Fibroblast of lung (primary cell): ENCODE measurements at regions not wholly inside any gene's neighbourhood (a gene's known extent, or its start where the extent isn't known, plus 50 kb on each side); places are given as distances from the start of the nearest gene placed in this dataset.
A peak's percentile ranks its signal among the peaks of the same experiment; 100 is the strongest.

Source experiments
- DNase-seq, 2 donors: peaks; one replicate each; pipeline versions ENCODE4 v3.0.0 to v3.0.0-alpha.2; 2010; ENCODE audit warnings: low read depth in 2 of 2
- H2AFZ ChIP-seq: 2 replicates; pipeline ENCODE4 v1.5.1; 2012; ENCODE audit warnings: low read length, control low read depth, inconsistent platforms
- H3K27ac ChIP-seq: 2 replicates; pipeline ENCODE4 v1.5.1; 2011; ENCODE audit warnings: low read length, control low read depth; ENCODE audit not compliant: insufficient read depth
- H3K27me3 ChIP-seq: 2 replicates; pipeline ENCODE4 v1.5.1; 2011; ENCODE audit warnings: mild to moderate bottlenecking, low read length; ENCODE audit not compliant: control insufficient read depth, insufficient read depth
- H3K36me3 ChIP-seq: 2 replicates; pipeline ENCODE4 v1.5.1; 2011; ENCODE audit warnings: low read length; ENCODE audit not compliant: control insufficient read depth, insufficient read depth
- H3K4me1 ChIP-seq: 2 replicates; pipeline ENCODE4 v1.5.1; 2011; ENCODE audit warnings: low read length; ENCODE audit not compliant: control insufficient read depth, insufficient read depth; ENCODE audit errors: extremely low read depth
- H3K4me2 ChIP-seq: 2 replicates; pipeline ENCODE4 v1.5.1; 2011; ENCODE audit warnings: low read length, control low read depth; ENCODE audit not compliant: insufficient read depth; ENCODE audit errors: extremely low read depth
- H3K4me3 ChIP-seq, 4 experiments: fragments of 200-600 bp in 1 of 4; sonication (generic) in 1 of 4; replicated peaks in 1 of 4; 2 replicates each; pipeline ENCODE4 v1.5.1; 2011 to 2016; ENCODE audit warnings: low read length in 4 of 4, low read depth in 3 of 4, mild to moderate bottlenecking in 3 of 4, control low read depth in 2 of 4, inconsistent platforms in 1 of 4, mixed read lengths in 1 of 4; ENCODE audit not compliant: insufficient read depth in 1 of 4; ENCODE audit errors: control extremely low read depth in 1 of 4
- H3K79me2 ChIP-seq: 2 replicates; pipeline ENCODE4 v1.5.1; 2012; ENCODE audit warnings: mild to moderate bottlenecking, low read length, inconsistent platforms; ENCODE audit not compliant: control insufficient read depth, insufficient read depth
- H3K9ac ChIP-seq: 2 replicates; pipeline ENCODE4 v1.5.1; 2011; ENCODE audit warnings: mild to moderate bottlenecking, low read length, control low read depth; ENCODE audit not compliant: insufficient read depth
- H3K9me3 ChIP-seq: 2 replicates; pipeline ENCODE4 v1.5.1; 2012; ENCODE audit warnings: low read depth, low read length; ENCODE audit not compliant: control insufficient read depth, insufficient read depth
- H4K20me1 ChIP-seq: 2 replicates; pipeline ENCODE4 v1.5.1; 2011; ENCODE audit warnings: low read length; ENCODE audit not compliant: control insufficient read depth, insufficient read depth; ENCODE audit errors: extremely low read depth
- CTCF ChIP-seq, 2 donors: IDR thresholded peaks in 1 of 2; conservative IDR thresholded peaks in 1 of 2; 1 replicate in 1 of 2; 2 replicates in 1 of 2; pipeline ENCODE4 v1.5.1; 2011 to 2012; ENCODE audit warnings: low read length in 2 of 2, control low read depth in 1 of 2, inconsistent platforms in 1 of 2, low read depth in 1 of 2, mild to moderate bottlenecking in 1 of 2
- EZH2 ChIP-seq: IDR thresholded peaks from 2 replicates; pipeline ENCODE4 v1.5.1; 2012; ENCODE audit warnings: low read length, control low read depth, mild to moderate bottlenecking; ENCODE audit errors: missing control alignments

- Histone ChIP-seq H3K36me3 (no peaks in the 10 kb centered on the region), H3K4me1 (peaks cover 42% of the 10 kb centered on the region), H3K4me3 (no peak overlapping the region), H3K79me2 (no peaks in the 10 kb centered on the region), H2AFZ (no peak overlapping the region), H3K27me3 (no peaks in the 10 kb centered on the region), H3K9me3 (no peaks in the 10 kb centered on the region), H3K4me2 (peak overlapping the region; percentile 19), H3K9ac (no peak overlapping the region), H4K20me1 (no peaks in the 10 kb centered on the region), H3K27ac (peak overlapping the region; percentile 71)
- TF ChIP-seq EZH2: no peak
- TF ChIP-seq CTCF (conservative IDR thresholded peaks at IDR 0.05 in 1 of 2, IDR thresholded peaks at IDR 0.05 in 1 of 2; ENCODE audit: low read depth in 1 of 2, low read length in 2 of 2): peak; percentile 76 to 77
- DNase-seq: peak; percentile 94 to 98
Measured at GRCh38 chr2:39513641-39514094, 76.6 kb upstream of the MAP4K3 start.

- no peak overlapping the region for H3K4me2 ChIP-seq
- no peak overlapping the region for H2AFZ ChIP-seq
- peaks cover 35% of the 10 kb centered on the region for H3K4me1 ChIP-seq
- H3K4me3 ChIP-seq: no peak overlapping the region
- no peak overlapping the region for H3K27ac ChIP-seq
- no peaks in the 10 kb centered on the region for H4K20me1 ChIP-seq
- no peak for DNase-seq
- H3K27me3 ChIP-seq: no peaks in the 10 kb centered on the region
- no peak for TF ChIP-seq CTCF (conservative IDR thresholded peaks at IDR 0.05 in 1 of 2, IDR thresholded peaks at IDR 0.05 in 1 of 2; ENCODE audit: low read depth in 1 of 2, low read length in 2 of 2)
- TF ChIP-seq EZH2: no peak
- no peak overlapping the region for H3K9ac ChIP-seq
- H3K9me3 ChIP-seq: no peaks in the 10 kb centered on the region
- H3K36me3 ChIP-seq: no peaks in the 10 kb centered on the region
- no peaks in the 10 kb centered on the region for H3K79me2 ChIP-seq
Measured at GRCh38 chr2:39514825-39515224, 77.7 kb upstream of the MAP4K3 start.

GRCh38 chr2:39515273-39515896 is 78.3 kb upstream of the MAP4K3 start:
- Histone ChIP-seq H2AFZ (no peak overlapping the region), H4K20me1 (no peaks in the 10 kb centered on the region), H3K4me1 (peaks cover 29% of the 10 kb centered on the region), H3K27me3 (no peaks in the 10 kb centered on the region), H3K79me2 (no peaks in the 10 kb centered on the region), H3K36me3 (no peaks in the 10 kb centered on the region), H3K27ac (no peak overlapping the region), H3K9me3 (no peaks in the 10 kb centered on the region), H3K9ac (no peak overlapping the region), H3K4me2 (no peak overlapping the region), H3K4me3 (no peak overlapping the region)
- no peak for DNase-seq
- no peak for TF ChIP-seq EZH2
- no peak for TF ChIP-seq CTCF (conservative IDR thresholded peaks at IDR 0.05 in 1 of 2, IDR thresholded peaks at IDR 0.05 in 1 of 2; ENCODE audit: low read depth in 1 of 2, low read length in 2 of 2)
